ENCODE measurements at regions not wholly inside any gene's neighbourhood (a gene's known extent, or its start where the extent isn't known, plus 50 kb on each side); places are given as distances from the start of the nearest gene placed in this dataset.

DNA sequence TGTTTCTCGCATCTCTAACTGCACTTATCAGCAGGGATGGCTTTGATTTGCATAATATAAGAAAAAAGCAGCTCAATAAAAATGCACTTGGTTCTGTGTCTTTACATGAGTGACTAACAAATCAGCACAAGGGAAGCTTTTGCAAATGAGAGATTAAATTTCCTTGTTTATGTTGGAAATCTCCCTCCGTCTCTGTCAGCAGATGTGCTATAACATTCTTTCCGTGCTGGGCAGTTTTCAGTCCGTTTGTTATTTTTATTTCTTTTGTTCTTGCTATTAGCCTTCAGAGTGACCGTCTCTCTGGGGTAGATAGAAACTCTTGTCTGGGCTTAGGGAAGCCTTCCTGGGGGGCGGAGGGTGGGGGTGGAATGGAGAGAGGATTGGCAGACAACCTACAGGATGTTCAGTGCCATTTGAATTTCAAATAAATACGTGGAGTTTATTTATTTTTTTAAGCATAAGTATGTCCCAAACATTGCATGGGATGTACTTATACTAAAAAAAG lies 96.0 kb downstream of the GATA3 start:
- CTCF ChIA-PET = no interaction called here
- RAD21 ChIA-PET (ENCODE audit: low non-redundant PET in 1 of 2, low total read pairs in 2 of 2, uncharacterized antibody in 2 of 2, unreplicated experiment in 2 of 2) = no interaction called here
- no peaks in the 10 kb centered on the region; the same call in 1 of the 2 replicates for H3K27me3 ChIP-seq (ENCODE audit: insufficient read depth, low read length)
- no peak overlapping the region for H3K27ac ChIP-seq (ENCODE audit: low read depth, low read length)
- ATAC-seq (no peak), DNase-seq (ENCODE audit: low read depth, low spot score) (no peak)
- no TSS peak for BruUV-seq (replicated peaks)
- POLR2A ChIA-PET = no interaction called here
- H3K9ac ChIP-seq (ENCODE audit: low read length) = no peak overlapping the region
- H3K4me3 ChIP-seq (replicated peaks in 1 of 2; ENCODE audit: low read depth in 1 of 2, low read length in 2 of 2) = no peak overlapping the region
- H2AFZ ChIP-seq (ENCODE audit: low read depth, low read length, poor library complexity, severe bottlenecking) = no peak overlapping the region
- H3K9me2 ChIP-seq (ENCODE audit: insufficient read depth) = no peaks in the 10 kb centered on the region
- TF ChIP-seq ZFX (IDR thresholded peaks at IDR 0.05) = no peak
- TF ChIP-seq EGR1 (IDR thresholded peaks at IDR 0.05; ENCODE audit: low read depth) = no peak
- no peak for TF ChIP-seq SRF (IDR thresholded peaks at IDR 0.05; ENCODE audit: low read depth)
- TF ChIP-seq, protein P1, sequence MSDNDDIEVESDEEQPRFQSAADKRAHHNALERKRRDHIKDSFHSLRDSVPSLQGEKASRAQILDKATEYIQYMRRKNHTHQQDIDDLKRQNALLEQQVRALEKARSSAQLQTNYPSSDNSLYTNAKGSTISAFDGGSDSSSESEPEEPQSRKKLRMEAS (IDR thresholded peaks at IDR 0.05) = no peak
- TF ChIP-seq TCF7L2 (IDR thresholded peaks at IDR 0.05; ENCODE audit: borderline replicate concordance, extremely low read depth, insufficient read depth, insufficient read length) = no peak
- no peak for TF ChIP-seq EZH2 (IDR thresholded peaks at IDR 0.05)
- TF ChIP-seq RAD21 (IDR thresholded peaks at IDR 0.05; ENCODE audit: low read depth) = no peak
- no peak for TF ChIP-seq SIN3A (IDR thresholded peaks at IDR 0.05; ENCODE audit: low read depth)
- TF ChIP-seq FOSL1 (IDR thresholded peaks at IDR 0.05; ENCODE audit: low read depth) = no peak
- no peak for TF ChIP-seq SP1 (IDR thresholded peaks at IDR 0.05; ENCODE audit: low read depth)
- no peak for TF ChIP-seq POLR2A (IDR thresholded peaks at IDR 0.05; ENCODE audit: borderline replicate concordance, extremely low read depth, insufficient read depth, insufficient read length)
- H3K79me2 ChIP-seq (ENCODE audit: insufficient read depth, low read length) = no peaks in the 10 kb centered on the region
- H4K20me1 ChIP-seq (ENCODE audit: insufficient read depth) = no peaks in the 10 kb centered on the region
- no peak overlapping the region for H3K4me2 ChIP-seq (ENCODE audit: low read length)
- no peaks in the 10 kb centered on the region for H3K36me3 ChIP-seq (ENCODE audit: control insufficient read depth in 1 of 2, insufficient read depth in 2 of 2, low read length in 2 of 2)
- intact Hi-C loops (cut with micrococcal nuclease) = no loop called here
- H3K4me1 ChIP-seq (ENCODE audit: control insufficient read depth in 1 of 2, insufficient read depth in 2 of 2, low read length in 2 of 2) = peaks cover 0 to 9% of the 10 kb centered on the region in 2 experiments; a peak in 1 of 4 replicates
- no peaks in the 10 kb centered on the region for H3K9me3 ChIP-seq (ENCODE audit: control insufficient read depth in 1 of 2, insufficient read depth in 1 of 2, low read depth in 1 of 2, low read length in 2 of 2)

DNA sequence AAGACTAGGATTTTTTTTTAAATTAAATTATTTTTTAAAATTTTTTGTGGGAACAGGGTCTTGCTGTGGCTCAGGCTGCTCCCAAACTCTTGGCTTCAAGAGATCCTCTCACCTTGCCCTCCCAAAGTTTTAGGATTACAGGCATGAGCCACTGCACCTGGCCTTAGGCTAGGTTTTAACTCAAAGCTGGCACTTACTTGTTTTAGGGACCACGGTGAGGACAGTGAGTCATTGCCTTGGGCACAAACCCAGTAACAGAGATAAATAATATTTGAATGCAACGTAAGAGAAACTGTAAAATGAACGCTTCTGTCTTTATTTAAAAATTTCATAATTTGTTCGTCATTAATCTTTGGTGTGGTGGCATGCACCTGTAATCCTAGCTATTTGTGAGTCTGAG lies 96.6 kb downstream of the GATA3 start:
- Histone ChIP-seq H3K4me1 (ENCODE audit: control insufficient read depth in 1 of 2, insufficient read depth in 2 of 2, low read length in 2 of 2) (peaks cover 0 to 9% of the 10 kb centered on the region in 2 experiments; a peak in 1 of 4 replicates), H4K20me1 (ENCODE audit: insufficient read depth) (no peaks in the 10 kb centered on the region), H3K9me2 (ENCODE audit: insufficient read depth) (no peaks in the 10 kb centered on the region), H2AFZ (ENCODE audit: low read depth, low read length, poor library complexity, severe bottlenecking) (no peak overlapping the region), H3K4me3 (replicated peaks in 1 of 2; ENCODE audit: low read depth in 1 of 2, low read length in 2 of 2) (no peak overlapping the region), H3K9ac (ENCODE audit: low read length) (no peak overlapping the region), H3K79me2 (ENCODE audit: insufficient read depth, low read length) (no peaks in the 10 kb centered on the region), H3K9me3 (ENCODE audit: control insufficient read depth in 1 of 2, insufficient read depth in 1 of 2, low read depth in 1 of 2, low read length in 2 of 2) (no peaks in the 10 kb centered on the region), H3K27ac (ENCODE audit: low read depth, low read length) (no peak overlapping the region), H3K36me3 (ENCODE audit: control insufficient read depth in 1 of 2, insufficient read depth in 2 of 2, low read length in 2 of 2) (no peaks in the 10 kb centered on the region), H3K27me3 (ENCODE audit: insufficient read depth, low read length) (no peaks in the 10 kb centered on the region; the same call in 1 of the 2 replicates), H3K4me2 (ENCODE audit: low read length) (no peak overlapping the region)
- TF ChIP-seq ZFX (IDR thresholded peaks at IDR 0.05) = no peak
- no peak for TF ChIP-seq FOSL1 (IDR thresholded peaks at IDR 0.05; ENCODE audit: low read depth)
- intact Hi-C loops (cut with micrococcal nuclease) = no loop called here
- POLR2A ChIA-PET = no interaction called here
- DNase-seq (ENCODE audit: low read depth, low spot score) (no peak), ATAC-seq (no peak)
- no TSS peak for BruUV-seq (replicated peaks)
- CTCF ChIA-PET = no interaction called here
- RAD21 ChIA-PET (ENCODE audit: low non-redundant PET in 1 of 2, low total read pairs in 2 of 2, uncharacterized antibody in 2 of 2, unreplicated experiment in 2 of 2) = no interaction called here

Data from HCT116 (cell line).